ENCODE measurements at regions not wholly inside any gene's neighbourhood (a gene's known extent, or its start where the extent isn't known, plus 50 kb on each side); places are given as distances from the start of the nearest gene placed in this dataset.

DNA sequence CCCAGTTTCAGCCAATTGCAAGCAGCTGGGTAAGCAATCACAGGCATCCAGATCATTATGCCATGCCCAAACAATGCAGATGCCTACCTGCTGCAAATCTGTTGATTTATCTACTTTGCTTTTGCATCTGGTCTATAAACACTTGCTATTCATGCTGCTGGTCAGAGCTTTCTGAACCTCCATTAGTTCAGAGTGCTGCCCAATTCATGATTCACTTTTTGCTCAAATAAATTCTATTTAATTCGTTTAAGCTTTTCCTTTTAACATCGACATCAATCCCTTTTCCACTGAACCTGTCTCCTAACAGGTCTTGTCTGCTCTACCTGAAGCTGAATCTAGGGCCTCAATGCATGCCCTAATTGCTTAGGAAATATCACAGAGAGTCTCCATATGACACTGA is 99.4 kb upstream of the C1orf87 start:
- ChIA-PET POLR2A (interaction anchor here (1.1 kb wide), 1 partner anchor 108 kb away, joined by 3 read pairs; no protein-coding TSS in a partner anchor), CTCF (interaction anchor here (1.1 to 1.4 kb wide), 2 partner anchors 592 to 877 kb away, joined by 3 read pairs; no protein-coding TSS in a partner anchor), RAD21 (ENCODE audit: low non-redundant PET in 1 of 2, low total read pairs in 2 of 2, uncharacterized antibody in 2 of 2, unreplicated experiment in 2 of 2) (no interaction called here)
- H3K27me3 ChIP-seq (ENCODE audit: insufficient read depth, low read length) = peaks cover 6% of the 10 kb centered on the region; the same call in 1 of the 2 replicates
- no peak overlapping the region for H3K4me2 ChIP-seq (ENCODE audit: low read length)
- intact Hi-C loops (cut with micrococcal nuclease) = no loop called here
- BruUV-seq (replicated peaks) = no TSS peak
- no peaks in the 10 kb centered on the region for H3K9me2 ChIP-seq (ENCODE audit: insufficient read depth)
- H3K9me3 ChIP-seq (ENCODE audit: control insufficient read depth in 1 of 2, insufficient read depth in 1 of 2, low read depth in 1 of 2, low read length in 2 of 2) = no peaks in the 10 kb centered on the region
- no peak overlapping the region for H3K9ac ChIP-seq (ENCODE audit: low read length)
- TF ChIP-seq POLR2AphosphoS5 (IDR thresholded peaks at IDR 0.05; ENCODE audit: low read depth, low read length) = no peak
- no peak for TF ChIP-seq EZH2phosphoT487 (IDR thresholded peaks at IDR 0.05; ENCODE audit: borderline replicate concordance)
- TF ChIP-seq SIN3A (IDR thresholded peaks at IDR 0.05; ENCODE audit: low read depth) = no peak
- TF ChIP-seq, protein P1, sequence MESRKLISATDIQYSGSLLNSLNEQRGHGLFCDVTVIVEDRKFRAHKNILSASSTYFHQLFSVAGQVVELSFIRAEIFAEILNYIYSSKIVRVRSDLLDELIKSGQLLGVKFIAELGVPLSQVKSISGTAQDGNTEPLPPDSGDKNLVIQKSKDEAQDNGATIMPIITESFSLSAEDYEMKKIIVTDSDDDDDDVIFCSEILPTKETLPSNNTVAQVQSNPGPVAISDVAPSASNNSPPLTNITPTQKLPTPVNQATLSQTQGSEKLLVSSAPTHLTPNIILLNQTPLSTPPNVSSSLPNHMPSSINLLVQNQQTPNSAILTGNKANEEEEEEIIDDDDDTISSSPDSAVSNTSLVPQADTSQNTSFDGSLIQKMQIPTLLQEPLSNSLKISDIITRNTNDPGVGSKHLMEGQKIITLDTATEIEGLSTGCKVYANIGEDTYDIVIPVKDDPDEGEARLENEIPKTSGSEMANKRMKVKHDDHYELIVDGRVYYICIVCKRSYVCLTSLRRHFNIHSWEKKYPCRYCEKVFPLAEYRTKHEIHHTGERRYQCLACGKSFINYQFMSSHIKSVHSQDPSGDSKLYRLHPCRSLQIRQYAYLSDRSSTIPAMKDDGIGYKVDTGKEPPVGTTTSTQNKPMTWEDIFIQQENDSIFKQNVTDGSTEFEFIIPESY (IDR thresholded peaks at IDR 0.05; ENCODE audit: extremely low read depth, insufficient replicate concordance, low read length) = no peak
- TF ChIP-seq RAD21 (IDR thresholded peaks at IDR 0.05; ENCODE audit: low read depth) = no peak
- no peak for TF ChIP-seq ZFX (IDR thresholded peaks at IDR 0.05)
- TF ChIP-seq, protein P2, sequence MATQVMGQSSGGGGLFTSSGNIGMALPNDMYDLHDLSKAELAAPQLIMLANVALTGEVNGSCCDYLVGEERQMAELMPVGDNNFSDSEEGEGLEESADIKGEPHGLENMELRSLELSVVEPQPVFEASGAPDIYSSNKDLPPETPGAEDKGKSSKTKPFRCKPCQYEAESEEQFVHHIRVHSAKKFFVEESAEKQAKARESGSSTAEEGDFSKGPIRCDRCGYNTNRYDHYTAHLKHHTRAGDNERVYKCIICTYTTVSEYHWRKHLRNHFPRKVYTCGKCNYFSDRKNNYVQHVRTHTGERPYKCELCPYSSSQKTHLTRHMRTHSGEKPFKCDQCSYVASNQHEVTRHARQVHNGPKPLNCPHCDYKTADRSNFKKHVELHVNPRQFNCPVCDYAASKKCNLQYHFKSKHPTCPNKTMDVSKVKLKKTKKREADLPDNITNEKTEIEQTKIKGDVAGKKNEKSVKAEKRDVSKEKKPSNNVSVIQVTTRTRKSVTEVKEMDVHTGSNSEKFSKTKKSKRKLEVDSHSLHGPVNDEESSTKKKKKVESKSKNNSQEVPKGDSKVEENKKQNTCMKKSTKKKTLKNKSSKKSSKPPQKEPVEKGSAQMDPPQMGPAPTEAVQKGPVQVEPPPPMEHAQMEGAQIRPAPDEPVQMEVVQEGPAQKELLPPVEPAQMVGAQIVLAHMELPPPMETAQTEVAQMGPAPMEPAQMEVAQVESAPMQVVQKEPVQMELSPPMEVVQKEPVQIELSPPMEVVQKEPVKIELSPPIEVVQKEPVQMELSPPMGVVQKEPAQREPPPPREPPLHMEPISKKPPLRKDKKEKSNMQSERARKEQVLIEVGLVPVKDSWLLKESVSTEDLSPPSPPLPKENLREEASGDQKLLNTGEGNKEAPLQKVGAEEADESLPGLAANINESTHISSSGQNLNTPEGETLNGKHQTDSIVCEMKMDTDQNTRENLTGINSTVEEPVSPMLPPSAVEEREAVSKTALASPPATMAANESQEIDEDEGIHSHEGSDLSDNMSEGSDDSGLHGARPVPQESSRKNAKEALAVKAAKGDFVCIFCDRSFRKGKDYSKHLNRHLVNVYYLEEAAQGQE (IDR thresholded peaks at IDR 0.05; ENCODE audit: low read depth) = no peak
- TF ChIP-seq, protein P3, sequence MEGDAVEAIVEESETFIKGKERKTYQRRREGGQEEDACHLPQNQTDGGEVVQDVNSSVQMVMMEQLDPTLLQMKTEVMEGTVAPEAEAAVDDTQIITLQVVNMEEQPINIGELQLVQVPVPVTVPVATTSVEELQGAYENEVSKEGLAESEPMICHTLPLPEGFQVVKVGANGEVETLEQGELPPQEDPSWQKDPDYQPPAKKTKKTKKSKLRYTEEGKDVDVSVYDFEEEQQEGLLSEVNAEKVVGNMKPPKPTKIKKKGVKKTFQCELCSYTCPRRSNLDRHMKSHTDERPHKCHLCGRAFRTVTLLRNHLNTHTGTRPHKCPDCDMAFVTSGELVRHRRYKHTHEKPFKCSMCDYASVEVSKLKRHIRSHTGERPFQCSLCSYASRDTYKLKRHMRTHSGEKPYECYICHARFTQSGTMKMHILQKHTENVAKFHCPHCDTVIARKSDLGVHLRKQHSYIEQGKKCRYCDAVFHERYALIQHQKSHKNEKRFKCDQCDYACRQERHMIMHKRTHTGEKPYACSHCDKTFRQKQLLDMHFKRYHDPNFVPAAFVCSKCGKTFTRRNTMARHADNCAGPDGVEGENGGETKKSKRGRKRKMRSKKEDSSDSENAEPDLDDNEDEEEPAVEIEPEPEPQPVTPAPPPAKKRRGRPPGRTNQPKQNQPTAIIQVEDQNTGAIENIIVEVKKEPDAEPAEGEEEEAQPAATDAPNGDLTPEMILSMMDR (IDR thresholded peaks at IDR 0.05 in 2 of 3, conservative IDR thresholded peaks at IDR 0.05 in 1 of 3; ENCODE audit: borderline replicate concordance in 1 of 3, insufficient read depth in 1 of 3, low read depth in 2 of 3, low read length in 2 of 3) = no peak
- no peak for TF ChIP-seq ZNF274 (IDR thresholded peaks at IDR 0.05; ENCODE audit: low read depth, low read length)
- TF ChIP-seq JUND (IDR thresholded peaks at IDR 0.05) = no peak
- TF ChIP-seq YY1 (IDR thresholded peaks at IDR 0.05; ENCODE audit: extremely low read depth, insufficient replicate concordance, low read depth, low read length) = no peak
- no peaks in the 10 kb centered on the region for H4K20me1 ChIP-seq (ENCODE audit: insufficient read depth)
- H3K4me1 ChIP-seq (ENCODE audit: control insufficient read depth in 1 of 2, insufficient read depth in 2 of 2, low read length in 2 of 2) = no peaks in the 10 kb centered on the region
- H3K27ac ChIP-seq (ENCODE audit: low read depth, low read length) = no peak overlapping the region
- no peaks in the 10 kb centered on the region for H3K36me3 ChIP-seq (ENCODE audit: control insufficient read depth in 1 of 2, insufficient read depth in 2 of 2, low read length in 2 of 2)
- DNase-seq (ENCODE audit: low read depth, low spot score) (no peak), ATAC-seq (no peak)
- H3K79me2 ChIP-seq (ENCODE audit: insufficient read depth, low read length) = no peaks in the 10 kb centered on the region
- H2AFZ ChIP-seq (ENCODE audit: low read depth, low read length, poor library complexity, severe bottlenecking) = no peak overlapping the region
- H3K4me3 ChIP-seq (replicated peaks in 1 of 2; ENCODE audit: low read depth in 1 of 2, low read length in 2 of 2) = no peak overlapping the region

Data from HCT116 (cell line).